Activated CD4-positive, alpha-beta T cell treated with anti-CD3 and anti-CD28 coated beads, Interleukin-2, amount 50 U/mL, for 16 hours (primary cell): ENCODE measurements at regions not wholly inside any gene's neighbourhood (a gene's known extent, or its start where the extent isn't known, plus 50 kb on each side); places are given as distances from the start of the nearest gene placed in this dataset.

Source experiments
- DNase-seq: peaks from one replicate; pipeline ENCODE4 v3.0.0-alpha.2; 2020

DNA sequence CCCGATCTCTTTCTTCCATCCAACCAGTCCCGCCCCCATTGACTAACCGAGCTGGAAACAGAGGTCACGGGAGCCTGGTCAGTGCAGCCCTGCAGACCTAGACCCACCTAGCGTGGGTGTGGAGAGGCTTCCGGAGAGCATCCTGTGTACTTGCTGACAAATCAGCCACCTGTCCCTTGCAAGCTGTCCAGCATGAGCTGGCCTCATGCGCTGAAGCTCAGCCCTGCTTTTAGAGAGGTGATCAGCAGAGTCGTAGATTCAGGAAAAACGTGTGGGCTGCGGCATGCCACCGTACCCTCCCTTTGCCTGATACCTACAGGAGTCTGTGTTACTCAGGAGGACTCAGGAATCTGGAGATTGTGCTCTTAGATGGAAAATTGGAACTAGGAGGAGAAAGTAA lies 80.3 kb upstream of the UQCRFS1 start:
- no peak for DNase-seq

DNA sequence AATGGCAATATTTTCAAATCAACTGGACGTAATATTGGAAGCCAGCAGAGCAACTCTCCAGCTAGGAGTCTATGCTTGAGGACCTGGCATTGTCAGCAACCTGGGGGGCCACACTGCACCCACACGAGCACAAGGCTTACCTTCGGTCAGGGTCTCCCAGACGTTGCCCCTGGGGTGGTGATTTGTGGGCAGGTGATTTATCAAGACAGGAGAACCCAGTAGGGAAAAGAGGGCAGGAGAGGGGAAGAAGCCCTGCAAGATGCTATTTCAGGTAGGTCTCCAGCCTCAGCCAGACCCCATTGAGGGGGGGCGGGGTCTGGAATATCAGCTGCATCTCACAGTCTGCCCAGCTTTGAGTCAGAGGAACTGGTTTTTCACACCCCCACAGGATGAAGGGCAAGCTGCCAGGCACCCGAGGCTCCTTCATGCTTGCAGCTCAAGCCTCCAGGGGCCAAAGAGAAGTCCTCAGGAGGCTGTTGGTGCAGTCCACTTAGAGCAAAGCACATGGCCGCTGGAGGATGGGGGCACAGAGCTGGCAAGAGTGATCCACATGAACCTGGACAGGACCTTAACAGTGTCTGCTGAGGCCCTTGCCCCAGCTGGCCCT lies 80.9 kb upstream of the UQCRFS1 start:
- DNase-seq, result peak; percentile 42

DNA sequence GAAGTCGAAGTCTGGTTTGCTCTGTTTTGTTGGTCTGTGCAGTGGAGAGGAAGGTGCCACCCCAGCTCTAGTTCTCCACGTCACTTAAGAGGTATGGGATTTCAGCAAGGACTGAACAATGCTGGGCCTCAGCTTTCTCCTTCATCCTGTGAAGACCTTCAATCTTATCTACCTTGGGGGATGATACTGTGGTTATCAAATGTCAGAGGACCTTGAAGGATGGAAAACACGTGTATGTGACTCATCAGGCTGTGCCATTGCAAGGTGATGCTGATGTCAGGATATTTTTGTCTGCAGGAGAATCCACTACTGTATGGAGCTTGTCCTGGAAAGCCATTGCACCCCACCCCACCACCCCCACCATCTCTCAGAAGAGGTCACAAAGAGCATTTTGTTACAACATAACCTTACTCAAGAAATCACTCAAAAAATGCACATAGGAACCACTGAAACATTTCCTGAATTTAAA lies 81.4 kb upstream of the UQCRFS1 start:
- DNase-seq, result peak; percentile 44

DNA sequence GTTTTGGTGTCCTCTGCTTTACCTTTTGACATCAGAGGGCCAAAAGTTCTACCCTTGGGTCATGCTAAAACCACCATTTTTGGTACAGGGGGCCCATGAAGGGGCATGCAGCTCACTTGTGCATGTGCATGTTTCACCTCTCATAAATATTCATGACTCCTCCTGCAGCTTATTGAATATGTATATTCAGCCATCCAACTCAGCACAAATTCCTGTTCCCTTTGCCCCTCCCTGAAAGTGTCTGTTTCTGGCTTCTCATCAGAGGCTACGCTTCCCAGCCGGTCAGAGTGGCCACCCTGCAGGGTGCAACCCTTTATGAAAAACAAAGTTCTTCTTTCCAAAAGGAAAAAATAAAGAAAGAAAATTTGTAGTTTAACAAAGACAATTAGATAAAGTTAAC lies 82.3 kb upstream of the UQCRFS1 start:
- no peak for DNase-seq

DNA sequence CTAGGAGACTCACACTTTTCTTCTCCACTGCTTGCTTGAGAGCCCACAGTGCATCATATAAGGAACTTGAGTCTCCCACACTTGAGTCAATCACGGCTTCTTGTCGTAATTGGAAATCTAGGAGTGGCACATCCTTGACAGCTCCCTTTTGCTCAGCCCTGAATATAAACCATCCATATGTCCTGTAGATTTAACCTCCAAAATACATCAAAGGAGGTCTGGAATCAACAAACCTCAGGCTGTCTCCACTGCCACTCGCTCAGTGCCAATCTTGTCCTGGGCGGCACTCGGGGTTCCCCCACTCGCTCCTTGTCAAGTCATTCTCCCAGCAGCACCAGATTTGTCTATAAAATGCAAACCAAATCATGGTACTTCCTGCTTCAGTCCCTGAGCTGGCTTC lies 84.4 kb upstream of the UQCRFS1 start:
- no peak for DNase-seq

DNA sequence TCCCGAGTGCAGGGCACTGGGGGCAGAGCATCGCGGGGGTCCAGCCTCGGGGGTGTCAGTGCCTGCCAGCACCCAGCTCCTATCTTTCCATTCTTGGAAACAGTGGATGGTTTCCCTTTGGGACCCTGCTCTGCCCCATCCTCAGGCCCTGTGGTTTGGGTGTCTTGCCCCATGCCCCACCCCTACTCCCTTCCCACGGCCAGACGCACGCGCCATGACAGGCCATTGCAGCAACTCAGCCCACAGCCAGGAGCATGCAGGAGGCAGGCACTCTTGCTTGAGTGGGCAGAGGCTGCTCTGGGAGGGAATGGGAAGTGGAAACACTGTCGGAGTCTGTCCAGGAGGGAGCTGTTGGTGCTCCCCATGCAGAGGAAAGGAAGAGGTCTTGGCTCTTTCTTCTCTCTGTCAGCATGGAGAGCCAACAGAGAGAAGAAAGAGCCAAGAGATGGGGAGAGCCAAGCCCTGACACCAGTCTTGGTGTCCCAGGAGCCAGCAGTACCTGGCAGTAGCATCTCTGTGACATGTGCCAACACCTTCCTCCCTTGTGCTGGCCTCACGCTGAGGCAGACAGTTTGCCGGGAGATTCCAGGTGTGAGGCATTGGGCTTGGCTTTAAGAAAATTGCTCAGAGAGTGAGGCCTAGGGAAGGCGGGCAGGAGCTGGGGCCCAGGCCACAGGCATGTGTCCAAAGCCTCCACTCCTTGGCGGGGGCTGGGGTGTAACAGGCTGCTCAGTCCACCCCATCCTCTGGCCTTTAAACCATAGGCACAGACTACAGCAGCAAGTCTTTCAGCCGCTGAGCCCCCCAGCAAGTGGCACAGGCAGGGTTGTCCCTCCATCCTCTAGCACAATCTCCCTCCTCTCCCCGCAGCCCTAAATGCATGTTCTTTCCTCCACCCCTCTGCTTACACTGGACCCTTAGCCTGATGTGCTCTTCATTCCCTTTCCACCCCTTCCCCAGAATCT lies 86.7 kb upstream of the UQCRFS1 start:
- no peak for DNase-seq

DNA sequence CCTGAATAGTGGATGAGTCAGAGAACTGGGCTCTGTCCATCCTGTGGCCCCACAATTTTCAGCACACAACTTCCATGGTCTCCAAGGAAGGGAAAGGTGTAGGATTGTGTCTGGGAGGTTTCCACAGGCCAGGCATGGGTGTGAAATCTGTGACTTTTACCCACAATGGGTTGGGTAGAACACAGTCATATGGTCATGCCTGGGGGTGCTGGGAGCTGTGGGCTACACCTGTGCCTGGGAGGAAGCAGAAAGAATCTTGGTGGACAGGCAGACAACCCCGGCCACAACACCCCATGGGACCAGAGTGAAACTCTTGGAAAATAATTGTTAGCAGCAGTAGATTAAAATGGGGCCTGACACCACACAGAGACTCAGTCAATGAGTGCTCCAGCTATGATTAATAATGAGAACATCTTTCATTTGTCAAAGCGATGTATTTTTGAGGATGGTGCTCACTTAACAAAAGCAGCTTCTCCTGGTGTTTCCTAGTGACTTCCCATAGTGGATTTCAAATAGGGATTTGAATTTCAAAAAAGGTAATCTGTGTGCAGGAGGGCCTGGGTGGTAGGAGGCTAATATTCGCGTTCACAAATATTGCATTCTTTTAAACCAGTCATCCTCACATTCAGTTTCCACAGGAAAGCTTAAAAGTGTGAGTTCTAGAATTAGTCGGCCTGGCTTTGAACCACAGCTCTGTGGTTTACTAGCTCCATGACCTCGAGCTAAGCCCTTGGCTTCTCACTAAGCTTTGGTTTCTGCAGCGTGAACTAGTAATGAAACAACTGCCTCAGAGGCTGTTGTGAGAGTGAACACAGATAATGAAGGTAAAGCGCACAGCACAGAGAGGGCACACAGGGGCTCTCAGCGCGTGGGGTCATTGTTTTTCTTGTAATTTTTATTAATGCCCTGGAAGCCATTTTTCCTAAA lies 89.3 kb upstream of the UQCRFS1 start:
- DNase-seq, result peak; percentile 79

DNA sequence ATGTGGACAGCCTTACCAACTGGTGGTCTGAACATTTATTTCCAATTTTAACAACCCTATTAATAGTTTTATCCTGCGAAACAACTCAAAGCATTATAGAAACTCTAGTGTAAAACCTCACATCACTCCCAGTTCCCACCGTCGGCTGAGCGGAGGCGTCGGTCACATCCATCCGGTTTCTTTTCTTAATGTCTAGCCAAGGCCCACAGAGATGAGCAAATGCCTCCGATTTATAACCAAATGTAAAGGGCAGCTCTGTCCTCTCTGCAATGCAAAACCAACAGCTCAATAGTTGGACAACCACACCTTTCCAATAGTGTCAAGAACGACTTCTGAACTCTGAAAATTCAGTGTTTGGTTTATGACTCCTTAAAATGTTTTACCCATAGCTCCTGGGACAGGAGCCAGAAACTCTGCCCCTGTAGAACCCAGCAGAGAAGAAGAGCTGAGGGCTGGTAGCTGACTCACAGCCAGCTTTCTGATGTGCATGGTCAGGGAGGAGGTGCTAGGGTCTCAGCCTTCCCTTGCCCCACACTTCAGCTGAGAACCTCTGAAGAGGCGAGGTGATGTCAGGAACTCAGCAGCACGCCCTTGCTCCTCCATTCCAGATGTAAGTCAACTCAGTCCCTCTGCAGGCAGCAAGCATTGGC lies 90.2 kb upstream of the UQCRFS1 start:
- peak; percentile 14 for DNase-seq

DNA sequence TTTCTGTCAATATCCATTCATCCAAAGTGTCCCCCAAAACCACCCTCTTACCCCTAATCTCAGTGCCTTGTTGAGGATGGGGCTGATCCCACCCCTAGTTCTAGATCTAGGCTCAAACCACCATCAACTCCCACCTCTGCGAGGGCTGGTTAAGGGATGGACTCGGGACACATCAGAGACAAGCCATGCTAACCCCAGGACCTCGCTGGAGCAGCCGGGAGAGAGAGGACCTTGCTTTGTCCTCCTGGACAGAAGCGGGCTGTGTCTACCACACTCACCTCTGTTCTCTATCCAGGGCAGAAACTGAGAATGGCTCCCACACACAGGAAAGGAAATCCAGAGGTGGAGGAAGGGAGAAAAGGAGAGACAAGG lies 90.8 kb upstream of the UQCRFS1 start:
- no peak for DNase-seq

DNA sequence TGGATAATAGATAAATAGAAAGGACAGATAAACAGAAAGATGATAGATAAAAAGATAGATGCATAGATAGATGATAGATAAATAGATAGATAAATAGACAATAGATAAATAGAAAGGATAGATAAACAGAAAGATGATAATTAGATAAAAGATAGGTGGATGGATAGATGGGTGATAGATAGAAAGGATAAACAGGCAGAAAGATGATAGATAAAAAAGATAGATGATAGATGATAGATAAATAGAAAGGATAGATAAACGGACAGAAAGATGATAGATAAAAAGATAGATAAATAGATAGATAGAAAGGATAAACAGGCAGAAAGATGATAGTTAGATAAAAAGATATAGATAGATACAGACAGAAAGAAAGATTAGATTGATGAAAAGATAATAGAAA lies 92.3 kb upstream of the UQCRFS1 start:
- no peak for DNase-seq

DNA sequence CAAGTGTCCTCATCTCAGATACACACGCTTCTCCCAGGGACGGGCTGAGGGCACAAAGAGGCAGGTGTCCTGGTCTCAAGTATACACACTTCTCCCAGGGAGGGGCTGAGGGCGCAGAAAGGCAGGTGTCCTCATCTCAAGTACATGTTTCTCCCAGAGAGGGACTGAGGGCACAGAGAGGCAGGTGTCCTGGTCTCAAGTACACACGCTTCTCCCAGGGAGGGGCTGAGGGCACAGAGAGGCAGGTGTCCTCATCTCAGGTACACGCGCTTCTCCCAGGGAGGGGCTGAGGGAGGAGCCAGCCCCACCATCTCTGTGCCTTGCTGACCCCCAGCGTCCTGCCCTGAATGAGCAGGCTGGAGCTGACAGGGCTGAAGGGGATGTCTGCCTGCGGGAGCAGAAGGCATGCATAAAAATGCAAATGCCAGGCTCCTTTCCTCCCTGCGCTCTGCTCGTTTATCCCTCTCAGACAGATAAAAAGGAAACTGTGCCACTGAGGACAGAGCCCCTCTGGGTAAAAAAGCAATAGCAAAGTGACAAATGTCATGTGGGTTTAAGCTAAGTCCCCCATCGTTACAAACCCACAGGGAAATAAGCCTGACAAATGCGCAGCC lies 96.1 kb upstream of the UQCRFS1 start:
- no peak for DNase-seq

DNA sequence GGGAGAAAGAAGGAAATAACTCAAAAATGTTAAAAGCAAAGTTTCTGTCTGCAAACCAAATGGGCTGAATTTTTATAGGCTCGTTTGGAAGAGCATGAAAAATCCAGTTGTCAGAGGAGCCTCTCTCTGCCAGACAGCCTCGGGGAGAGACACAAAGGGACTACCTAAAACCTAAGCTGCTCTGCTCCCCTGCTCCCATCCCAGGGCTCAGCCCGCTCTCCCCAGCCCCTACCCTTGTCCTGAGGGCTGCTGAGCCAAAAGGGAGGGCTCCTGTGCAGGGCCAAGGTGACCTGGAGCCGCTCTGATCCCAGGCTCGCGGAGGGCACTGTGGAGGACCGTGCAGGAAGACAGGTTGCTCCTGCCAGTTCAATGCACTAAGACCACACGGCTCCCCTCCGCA lies 96.7 kb upstream of the UQCRFS1 start:
- DNase-seq, result no peak

DNA sequence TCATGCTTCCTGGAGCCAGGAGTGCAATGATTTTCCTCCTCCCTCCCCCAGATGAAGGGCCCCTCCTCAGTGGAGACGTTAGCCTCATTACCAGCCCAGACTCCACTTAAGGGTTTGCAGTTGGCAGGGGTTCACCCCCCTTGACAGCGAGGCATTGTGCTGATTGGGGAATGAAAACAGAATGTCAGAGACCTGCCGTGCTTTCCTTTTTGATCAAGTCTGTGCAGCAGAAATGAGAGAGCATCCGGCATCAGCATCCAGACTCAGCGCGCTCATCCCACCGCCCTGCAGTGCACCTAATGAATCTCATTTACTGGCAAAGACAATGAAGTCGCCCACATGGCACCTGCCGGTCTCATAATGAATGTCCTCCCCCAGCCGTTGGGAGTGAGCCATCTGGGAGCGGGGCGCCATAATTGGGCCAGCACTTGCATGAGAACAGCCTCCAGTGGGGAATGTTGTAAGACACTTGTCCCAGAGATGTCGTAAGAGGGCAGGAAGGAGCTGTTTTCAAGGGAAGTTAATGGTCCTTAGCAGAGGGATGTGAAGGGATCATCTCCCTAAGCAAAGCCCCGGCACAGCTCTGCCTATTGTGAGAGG lies 98.3 kb upstream of the UQCRFS1 start:
- no peak for DNase-seq

DNA sequence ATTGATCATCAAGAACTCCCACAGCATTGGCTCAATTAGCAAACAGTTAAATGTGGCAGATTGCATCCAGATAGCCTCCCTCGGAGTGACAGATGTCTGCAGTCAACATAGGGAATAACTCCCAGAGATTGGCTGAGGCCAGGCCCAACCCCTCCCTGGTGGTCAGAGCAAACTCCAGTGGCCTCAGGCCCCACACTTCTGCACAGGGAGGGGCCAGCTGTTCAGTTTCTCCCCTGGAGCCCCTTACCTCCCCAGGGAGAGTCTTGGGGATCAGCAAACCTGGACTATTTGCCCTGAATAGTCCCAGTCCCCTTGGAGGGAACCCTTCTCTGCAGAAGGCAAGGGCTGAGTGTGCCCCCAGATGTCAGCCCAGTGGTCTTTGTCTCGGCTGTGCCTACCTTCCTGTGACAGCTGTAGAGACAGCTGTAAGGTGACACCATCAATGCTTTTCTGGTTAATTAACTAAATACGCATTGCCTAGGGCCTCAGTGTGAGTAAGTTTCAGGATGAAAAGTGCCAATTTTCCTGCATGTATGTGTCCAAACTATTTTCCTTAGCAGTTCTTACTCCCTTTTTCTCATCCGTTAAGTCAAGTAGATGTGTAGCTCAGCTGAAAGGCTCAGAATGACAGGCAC lies 102.7 kb upstream of the UQCRFS1 start:
- no peak for DNase-seq

DNA sequence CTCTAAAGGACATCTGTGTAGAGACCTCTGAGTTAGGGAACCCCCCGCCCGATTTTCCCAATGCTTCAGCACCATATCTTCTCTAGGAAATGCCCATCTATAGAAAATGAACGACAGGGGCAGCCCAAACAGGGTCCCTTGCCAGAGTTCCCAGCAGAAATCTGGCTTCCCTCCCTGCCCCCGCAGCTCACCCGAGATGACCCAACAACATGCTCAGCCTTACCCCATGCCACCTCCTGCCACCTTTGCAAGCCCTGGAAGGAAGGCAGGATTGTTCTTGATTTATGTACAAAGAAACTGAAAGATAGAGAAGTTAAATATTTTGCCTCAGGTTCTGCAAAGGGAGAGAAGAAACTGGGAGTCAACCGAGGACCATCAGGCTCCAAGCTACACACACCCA lies 105.6 kb upstream of the UQCRFS1 start:
- no peak for DNase-seq

DNA sequence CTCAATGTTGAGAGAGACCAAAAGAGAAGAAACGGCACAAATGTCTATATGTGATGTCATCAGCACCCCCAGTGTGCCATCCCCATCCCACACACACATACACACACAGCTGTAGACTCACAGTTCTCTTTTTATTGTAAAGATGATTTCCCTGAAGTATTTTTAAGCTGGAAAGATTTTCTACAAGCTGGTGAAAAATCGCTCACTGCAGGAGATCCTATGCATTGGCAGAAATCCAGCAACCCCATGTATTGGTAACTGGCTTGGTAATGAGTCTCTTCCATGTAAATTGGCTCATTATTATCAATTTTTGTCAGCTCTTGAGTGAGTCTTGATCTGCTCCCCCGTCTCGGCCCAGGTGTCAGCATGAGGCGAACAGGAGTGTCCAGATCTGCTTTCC lies 107.1 kb upstream of the UQCRFS1 start:
- DNase-seq, result no peak

DNA sequence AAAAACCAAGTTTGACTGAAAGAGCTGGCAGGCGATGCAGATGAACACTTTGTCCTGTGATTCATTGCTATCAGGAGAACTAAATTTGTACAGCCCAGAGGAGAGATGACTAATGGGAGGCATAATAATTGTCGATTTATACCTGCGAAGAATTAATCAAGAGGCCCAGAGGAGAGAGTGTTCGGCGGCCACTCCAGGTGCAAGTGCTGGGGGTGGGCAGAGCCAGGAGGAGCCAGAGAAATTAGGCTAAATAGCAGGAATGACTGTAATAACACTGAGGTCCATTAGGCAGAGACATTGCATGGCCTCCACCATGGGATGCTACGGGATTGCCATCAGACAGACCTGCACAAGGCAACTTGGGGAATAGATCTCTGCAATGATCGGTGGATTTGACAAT lies 107.7 kb upstream of the UQCRFS1 start:
- DNase-seq, result no peak

DNA sequence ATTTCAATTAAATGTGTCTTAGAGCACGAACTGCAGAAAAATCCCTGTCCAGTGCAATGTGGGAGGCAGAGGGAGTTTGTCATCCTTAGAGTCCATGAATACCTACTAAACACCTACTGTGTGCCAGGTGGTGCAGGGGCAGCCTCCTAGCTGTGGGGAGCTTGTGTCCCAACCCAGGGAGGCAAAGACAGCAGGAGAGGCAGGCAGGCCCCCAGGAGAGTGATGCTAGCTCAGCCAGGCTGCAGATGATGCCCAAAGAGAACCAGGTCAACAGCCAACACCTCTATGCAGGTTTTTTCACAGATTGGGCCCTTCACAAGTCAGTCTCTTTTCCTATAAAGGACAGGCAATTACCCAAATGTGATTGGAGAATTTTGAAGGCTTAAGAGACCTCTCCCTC lies 108.2 kb upstream of the UQCRFS1 start:
- no peak for DNase-seq

DNA sequence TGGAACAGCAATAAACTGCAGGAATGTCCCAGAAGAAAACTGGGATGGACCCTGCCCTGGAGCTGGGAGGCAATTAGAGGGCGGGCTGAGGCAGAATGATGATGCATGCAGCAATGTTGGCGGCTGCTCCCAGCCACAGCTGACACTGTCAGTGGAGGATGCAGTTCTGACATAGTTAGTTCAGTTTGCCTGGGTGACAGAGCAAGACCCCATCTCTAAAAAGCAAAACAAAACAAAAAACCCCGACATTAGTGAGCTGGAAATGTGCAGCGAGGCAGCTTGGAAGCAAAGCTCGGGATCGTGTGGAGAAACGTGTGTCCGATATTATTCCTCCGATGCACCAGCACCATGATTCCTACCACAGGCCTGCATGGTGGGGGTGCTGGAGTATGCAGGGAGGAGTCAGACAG lies 110.1 kb upstream of the UQCRFS1 start:
- DNase-seq, result no peak

DNA sequence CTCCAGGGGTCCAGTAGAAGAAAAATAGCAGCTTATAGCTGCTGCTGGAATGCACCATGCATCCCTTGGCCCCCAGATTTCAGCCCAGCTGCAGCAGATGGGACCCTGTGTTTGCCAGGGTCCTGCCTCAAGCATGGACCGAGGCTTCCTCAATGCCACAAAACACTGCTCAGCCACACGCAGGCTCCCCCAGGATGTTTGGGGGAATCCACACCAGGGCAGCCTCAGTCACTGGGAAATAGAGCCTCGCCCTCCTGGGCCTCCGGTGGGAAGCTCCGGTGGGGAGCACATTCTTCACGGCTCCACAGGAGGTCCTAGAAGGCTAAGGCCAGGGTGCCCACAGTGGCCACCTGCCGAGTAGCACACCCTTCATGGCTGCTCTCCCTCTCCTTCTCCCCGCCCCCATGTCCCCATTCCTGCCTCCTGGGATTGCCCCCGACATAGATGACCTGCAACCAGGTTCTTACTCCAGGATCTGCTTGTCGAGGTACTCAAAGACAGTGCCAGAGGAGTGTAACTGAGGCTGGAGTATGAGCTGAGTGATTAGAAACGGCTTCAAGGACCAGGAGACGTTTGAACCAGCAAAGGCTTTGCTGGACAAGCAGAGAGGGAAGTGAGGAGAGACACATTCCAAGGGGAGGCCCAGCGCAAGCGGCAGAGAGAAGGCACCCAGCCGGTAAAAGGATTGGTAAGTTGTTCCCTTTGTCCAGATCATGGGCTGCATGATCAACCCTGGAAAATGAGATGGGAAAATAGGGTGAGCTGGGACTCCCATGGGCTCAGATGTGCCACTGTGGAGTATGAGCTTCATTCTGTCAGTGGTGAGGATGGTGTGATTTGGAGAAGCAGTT lies 110.7 kb upstream of the UQCRFS1 start:
- DNase-seq, result no peak
